WERI-Rb-1 (cell line): ENCODE measurements at regions not wholly inside any gene's neighbourhood (a gene's known extent, or its start where the extent isn't known, plus 50 kb on each side); places are given as distances from the start of the nearest gene placed in this dataset.

Experiments
- DNase-seq: peaks from one replicate; pipeline ENCODE4 v3.0.0-alpha.2; 2020
- H3K27ac ChIP-seq: fragments of 250-450 bp; sonication (Bioruptor Pico); 2 replicates; pipeline ENCODE4 v1.5.1; 2020; ENCODE audit warnings: mild to moderate bottlenecking, moderate library complexity
- H3K27me3 ChIP-seq: fragments of 250-450 bp; sonication (Bioruptor Pico); 2 replicates; pipeline ENCODE4 v1.5.1; 2021; ENCODE audit warnings: mild to moderate bottlenecking, low read depth, moderate library complexity; ENCODE audit not compliant: insufficient read depth, severe bottlenecking
- H3K36me3 ChIP-seq: fragments of 250-450 bp; sonication (Bioruptor Pico); 2 replicates; pipeline ENCODE4 v1.5.1; 2020; ENCODE audit warnings: mild to moderate bottlenecking, moderate library complexity
- H3K4me3 ChIP-seq: 2 replicates; pipeline ENCODE4 v1.5.1; 2011; ENCODE audit warnings: low read depth, mild to moderate bottlenecking, control low read depth, low read length
- H3K9me3 ChIP-seq: fragments of 250-450 bp; sonication (Bioruptor Pico); 2 replicates; pipeline ENCODE4 v1.5.1; 2021; ENCODE audit warnings: mild to moderate bottlenecking, moderate library complexity; ENCODE audit not compliant: severe bottlenecking
- TF ChIP-seq, protein P1 (sequence below): IDR thresholded peaks from 2 replicates; pipeline ENCODE4 v1.5.1; 2011; ENCODE audit warnings: low read depth, mild to moderate bottlenecking, control low read depth, inconsistent platforms, low read length

DNA sequence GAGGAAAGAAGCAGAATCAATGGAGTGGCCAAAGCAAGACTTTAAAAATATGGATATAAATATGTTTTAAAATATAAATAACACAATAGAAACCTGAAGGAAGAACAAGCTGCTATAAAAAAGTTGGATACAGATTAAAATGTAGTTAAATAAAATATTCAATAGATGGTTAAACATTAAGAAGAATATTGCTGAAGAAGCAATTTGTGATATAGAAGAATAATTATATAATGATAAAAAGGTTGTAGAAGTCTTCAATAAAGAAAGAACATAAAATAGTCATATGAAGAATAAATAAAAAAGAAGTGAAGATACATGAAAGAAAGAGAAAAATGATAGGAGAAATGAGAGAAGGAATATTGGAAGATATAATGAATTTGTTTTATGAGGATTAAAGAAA, 392.0 kb downstream of the DSC3 start:
- Histone ChIP-seq H3K27ac (no peak overlapping the region), H3K36me3 (no peaks in the 10 kb centered on the region), H3K4me3 (no peak overlapping the region), H3K9me3 (no peaks in the 10 kb centered on the region), H3K27me3 (no peaks in the 10 kb centered on the region)
- TF ChIP-seq, protein P1, sequence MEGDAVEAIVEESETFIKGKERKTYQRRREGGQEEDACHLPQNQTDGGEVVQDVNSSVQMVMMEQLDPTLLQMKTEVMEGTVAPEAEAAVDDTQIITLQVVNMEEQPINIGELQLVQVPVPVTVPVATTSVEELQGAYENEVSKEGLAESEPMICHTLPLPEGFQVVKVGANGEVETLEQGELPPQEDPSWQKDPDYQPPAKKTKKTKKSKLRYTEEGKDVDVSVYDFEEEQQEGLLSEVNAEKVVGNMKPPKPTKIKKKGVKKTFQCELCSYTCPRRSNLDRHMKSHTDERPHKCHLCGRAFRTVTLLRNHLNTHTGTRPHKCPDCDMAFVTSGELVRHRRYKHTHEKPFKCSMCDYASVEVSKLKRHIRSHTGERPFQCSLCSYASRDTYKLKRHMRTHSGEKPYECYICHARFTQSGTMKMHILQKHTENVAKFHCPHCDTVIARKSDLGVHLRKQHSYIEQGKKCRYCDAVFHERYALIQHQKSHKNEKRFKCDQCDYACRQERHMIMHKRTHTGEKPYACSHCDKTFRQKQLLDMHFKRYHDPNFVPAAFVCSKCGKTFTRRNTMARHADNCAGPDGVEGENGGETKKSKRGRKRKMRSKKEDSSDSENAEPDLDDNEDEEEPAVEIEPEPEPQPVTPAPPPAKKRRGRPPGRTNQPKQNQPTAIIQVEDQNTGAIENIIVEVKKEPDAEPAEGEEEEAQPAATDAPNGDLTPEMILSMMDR: no peak
- no peak for DNase-seq

DNA sequence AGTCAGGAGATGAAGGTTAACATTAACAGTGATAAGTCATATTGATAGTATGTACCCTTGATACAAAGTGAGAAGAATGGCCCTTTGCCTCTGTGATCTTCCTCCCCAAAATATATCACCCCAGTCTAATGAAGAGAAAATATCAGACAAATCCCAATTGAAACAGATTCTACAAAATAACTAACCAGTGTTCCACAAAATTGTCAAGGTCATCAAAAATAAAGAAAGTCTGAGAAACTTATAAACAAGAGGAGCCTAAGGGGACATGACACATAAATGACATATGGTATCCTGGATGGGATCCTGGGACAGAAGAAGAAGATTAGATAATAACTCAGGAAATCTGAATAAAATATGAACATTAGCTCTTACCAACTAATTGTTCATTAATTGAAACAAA, 398.4 kb downstream of the DSC3 start:
- Histone ChIP-seq H3K27ac (no peak overlapping the region), H3K9me3 (no peaks in the 10 kb centered on the region), H3K4me3 (no peak overlapping the region), H3K36me3 (no peaks in the 10 kb centered on the region), H3K27me3 (no peaks in the 10 kb centered on the region)
- DNase-seq: no peak
- TF ChIP-seq, protein P1: no peak

DNA sequence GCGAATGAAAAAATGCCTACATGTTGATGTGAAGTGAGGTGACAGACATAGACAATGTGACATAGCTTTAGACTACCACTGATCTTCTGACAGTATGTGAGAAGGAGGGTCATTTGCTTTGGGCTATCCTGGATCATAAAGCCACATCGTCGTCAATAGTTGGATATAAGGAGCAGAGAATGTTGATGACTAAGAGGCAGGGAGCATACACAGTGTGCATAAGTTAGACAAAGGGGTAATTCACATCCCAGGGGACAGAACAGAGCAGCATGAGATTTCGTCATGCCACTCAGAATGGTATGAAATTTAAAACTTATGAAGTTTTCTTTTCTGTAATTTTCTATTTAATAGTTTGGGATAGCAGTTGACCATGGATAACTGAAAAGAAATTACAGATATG, 403.2 kb downstream of the DSC3 start:
- Histone ChIP-seq H3K9me3 (no peaks in the 10 kb centered on the region), H3K36me3 (no peaks in the 10 kb centered on the region), H3K27me3 (no peaks in the 10 kb centered on the region), H3K27ac (no peak overlapping the region), H3K4me3 (no peak overlapping the region)
- no peak for DNase-seq
- TF ChIP-seq, protein P1: no peak

DNA sequence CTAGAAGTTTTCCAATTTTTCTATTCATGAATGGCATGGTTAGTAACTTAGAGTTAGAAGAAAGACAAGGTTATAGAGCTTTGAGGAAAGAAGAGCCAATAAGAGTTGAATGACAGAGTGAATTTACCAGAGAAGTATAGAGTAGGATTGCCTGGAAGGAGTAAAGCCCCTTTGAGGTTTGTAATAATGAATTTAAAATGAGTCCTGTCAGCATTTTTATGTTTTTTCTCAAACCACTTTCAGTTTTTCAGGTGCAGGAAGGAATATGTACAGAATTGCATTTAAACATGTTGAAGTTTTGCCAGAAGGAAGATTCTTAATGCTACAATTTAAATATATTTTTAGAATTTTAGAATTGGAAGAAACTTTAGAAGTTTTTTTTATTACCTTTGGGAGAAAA, 408.3 kb downstream of the DSC3 start:
- TF ChIP-seq, protein P1: no peak
- no peak overlapping the region for H3K27ac ChIP-seq
- H3K9me3 ChIP-seq: peaks cover 2% of the 10 kb centered on the region
- no peaks in the 10 kb centered on the region for H3K27me3 ChIP-seq
- DNase-seq: no peak
- no peak overlapping the region for H3K4me3 ChIP-seq
- no peaks in the 10 kb centered on the region for H3K36me3 ChIP-seq

DNA sequence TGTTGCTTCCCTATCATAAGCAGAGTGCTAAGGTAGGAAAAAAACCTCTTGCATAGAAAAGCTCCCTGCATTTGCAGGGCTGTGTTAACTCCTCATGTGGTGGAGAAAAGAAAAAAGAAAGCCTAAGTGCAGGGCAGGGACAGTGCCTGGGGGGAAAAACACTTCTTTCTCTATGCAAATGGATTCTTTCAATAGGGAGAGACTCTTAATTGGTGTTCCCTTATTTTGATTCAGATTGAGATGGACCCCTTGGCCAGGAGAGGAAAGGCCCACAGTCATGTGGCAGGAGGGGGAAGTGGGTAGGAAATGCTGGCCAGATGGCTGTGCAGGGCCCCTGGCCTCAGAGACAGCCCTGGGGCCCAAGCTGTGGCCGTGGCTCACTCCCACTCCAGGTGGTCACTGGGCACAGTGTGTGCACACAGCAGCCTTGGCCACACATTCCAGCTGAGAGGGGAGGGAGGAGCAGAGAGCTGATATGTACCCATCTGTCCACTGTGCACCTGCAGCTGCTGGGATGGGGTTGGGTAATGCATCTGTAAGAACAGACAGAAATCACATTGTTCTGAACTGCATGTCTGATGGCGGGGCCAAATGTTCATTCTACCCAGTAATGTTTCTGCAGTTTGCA, 410.4 kb downstream of the DSC3 start:
- H3K36me3 ChIP-seq: no peaks in the 10 kb centered on the region
- TF ChIP-seq, protein P1: no peak
- no peaks in the 10 kb centered on the region for H3K27me3 ChIP-seq
- H3K9me3 ChIP-seq: peaks cover 2% of the 10 kb centered on the region
- H3K27ac ChIP-seq: no peak overlapping the region
- DNase-seq: no peak
- no peak overlapping the region for H3K4me3 ChIP-seq

DNA sequence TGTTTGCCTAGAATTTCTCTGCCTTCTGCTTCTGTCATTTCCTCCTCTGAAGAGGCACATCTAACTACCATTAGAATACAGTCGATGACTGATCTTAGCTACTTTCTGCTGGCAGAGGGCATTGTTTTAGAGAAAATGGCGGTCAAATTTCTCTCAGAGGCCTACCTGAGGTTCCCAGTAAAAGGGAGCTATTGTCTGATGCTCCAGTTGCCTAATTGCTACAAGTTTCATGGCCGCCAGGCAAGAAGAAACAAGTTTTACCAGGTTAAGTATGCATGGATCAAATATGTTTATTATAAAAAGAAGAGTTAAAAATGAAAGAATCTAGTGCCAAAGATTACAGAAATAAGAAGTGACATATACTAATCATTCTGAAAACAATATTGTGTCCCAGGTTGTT, 416.6 kb downstream of the DSC3 start:
- DNase-seq: no peak
- H3K36me3 ChIP-seq: no peaks in the 10 kb centered on the region
- no peaks in the 10 kb centered on the region for H3K9me3 ChIP-seq
- no peak overlapping the region for H3K27ac ChIP-seq
- TF ChIP-seq, protein P1: no peak
- no peaks in the 10 kb centered on the region for H3K27me3 ChIP-seq
- no peak overlapping the region for H3K4me3 ChIP-seq
